ENCODE measurements at regions not wholly inside any gene's neighbourhood (a gene's known extent, or its start where the extent isn't known, plus 50 kb on each side); places are given as distances from the start of the nearest gene placed in this dataset.

DNA sequence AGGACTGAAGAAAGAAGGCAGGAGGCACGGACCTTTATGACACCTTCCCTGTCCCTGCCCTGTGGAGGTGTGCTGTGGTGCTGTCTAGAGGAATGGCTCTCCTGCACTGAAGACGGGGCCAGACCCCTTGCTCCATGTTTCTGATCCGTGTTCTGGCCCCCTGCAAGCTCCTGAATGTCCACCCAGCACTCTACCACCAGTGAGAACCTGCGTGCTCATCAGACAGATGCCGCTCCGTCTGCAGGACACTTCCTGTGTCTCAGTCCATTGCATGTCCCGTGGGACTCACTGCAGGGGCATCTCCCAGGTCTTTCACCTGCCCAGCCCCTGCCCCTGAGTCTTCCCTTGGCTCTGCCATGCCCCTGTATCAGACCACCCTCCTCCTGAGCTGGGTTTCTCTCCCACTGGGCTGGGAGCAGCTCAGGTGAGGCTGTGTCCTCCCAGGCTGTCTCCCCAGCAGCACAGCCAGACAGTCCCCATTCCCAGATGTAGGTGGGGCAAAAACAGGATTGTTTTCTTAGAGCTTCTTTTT, 278.3 kb upstream of the ZNF32 start:
- TF ChIP-seq CTCF (IDR thresholded peaks at IDR 0.05 in 2 of 3, conservative IDR thresholded peaks at IDR 0.05 in 1 of 3; ENCODE audit: borderline replicate concordance in 1 of 3, insufficient read depth in 1 of 3, low read depth in 2 of 3, low read length in 2 of 3) (no peak), JUND (IDR thresholded peaks at IDR 0.05) (no peak), ATF3 (IDR thresholded peaks at IDR 0.05) (no peak), YY1 (IDR thresholded peaks at IDR 0.05; ENCODE audit: extremely low read depth, insufficient replicate concordance, low read depth, low read length) (no peak), EGR1 (IDR thresholded peaks at IDR 0.05; ENCODE audit: low read depth) (no peak)

All from HCT116 (cell line).